GM10266 (cell line): ENCODE measurements at regions not wholly inside any gene's neighbourhood (a gene's known extent, or its start where the extent isn't known, plus 50 kb on each side); places are given as distances from the start of the nearest gene placed in this dataset.

Experiments
- DNase-seq: peaks from one replicate; pipeline ENCODE4 v3.0.0; 2012; ENCODE audit errors: extremely low spot score
- CTCF ChIP-seq: IDR thresholded peaks from 2 replicates; pipeline ENCODE4 v1.5.1; 2012; ENCODE audit warnings: mild to moderate bottlenecking, low read depth; ENCODE audit not compliant: control insufficient read depth, insufficient read depth; ENCODE audit errors: missing control alignments

- TF ChIP-seq CTCF = no peak
- DNase-seq = no peak
Observed at GRCh38 chr1:48115835-48116234, 106.7 kb upstream of the SLC5A9 start.

DNA sequence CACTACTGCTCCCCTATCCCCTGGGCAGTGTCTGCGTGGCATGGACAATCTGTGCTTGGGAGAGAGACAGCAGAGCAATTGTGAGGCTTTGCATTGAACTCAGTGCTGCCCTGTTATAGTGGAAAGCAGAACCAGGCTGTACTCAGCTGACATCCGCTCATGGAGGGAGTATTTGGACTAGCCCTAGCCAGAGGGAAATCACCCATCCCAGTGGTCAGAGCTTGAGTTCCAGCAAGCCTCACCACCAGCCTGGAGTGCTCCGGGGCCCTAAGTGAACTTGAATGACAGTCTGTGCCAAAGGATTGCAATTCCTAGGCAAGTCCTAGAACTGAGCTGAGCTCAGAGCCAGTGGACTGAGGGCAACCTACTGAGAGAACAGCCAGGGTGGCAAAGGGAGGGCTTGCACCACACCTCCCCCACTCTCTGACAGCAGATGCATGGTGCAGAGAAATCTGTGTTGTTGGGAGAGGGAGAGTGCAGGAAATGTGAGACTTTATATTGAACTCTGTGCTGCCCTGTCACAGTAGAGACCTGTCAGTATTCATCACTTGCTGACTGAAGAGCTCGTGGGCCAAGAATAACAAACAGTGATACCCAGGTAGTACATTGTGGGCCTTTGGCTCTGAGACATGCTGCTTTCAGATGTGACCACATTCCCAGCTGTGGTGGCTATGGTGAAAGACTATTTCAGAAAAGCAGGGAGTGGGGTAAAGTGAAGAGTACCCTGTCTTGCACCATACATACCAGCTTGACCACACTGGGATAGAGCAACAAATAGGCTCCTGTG lies 107.7 kb upstream of the SLC5A9 start:
- TF ChIP-seq CTCF = no peak
- no peak for DNase-seq

DNA sequence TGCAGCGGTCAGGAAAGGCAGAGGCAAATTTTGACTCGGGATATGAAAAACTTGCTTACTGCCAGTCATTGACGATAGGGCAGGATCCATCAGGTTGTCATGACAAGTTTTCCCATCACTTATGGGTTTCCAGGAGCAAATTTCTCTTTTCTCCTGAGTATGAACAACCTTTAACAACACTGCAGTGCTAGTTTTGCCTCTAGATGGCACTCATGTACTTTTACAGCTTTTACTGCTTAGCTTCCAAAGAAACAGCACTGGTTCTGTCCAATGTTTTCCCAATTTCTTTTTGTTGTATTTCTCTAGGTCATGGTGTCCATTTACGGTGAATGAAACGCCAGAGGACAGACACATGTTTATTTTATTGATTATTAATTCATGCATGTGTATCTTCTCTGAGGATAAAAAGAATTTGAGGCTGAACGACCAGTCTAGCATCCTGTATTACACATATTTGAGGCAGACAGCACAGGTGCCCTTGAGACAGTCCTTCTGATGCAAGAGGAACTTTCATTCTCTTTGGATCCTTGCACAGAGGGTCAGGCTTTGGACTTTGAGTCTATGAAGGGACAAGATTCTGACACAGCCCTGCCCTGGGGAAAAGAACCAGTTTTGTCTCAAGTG lies 112.3 kb upstream of the TRABD2B start:
- peak; percentile 75 for TF ChIP-seq CTCF
- no peak for DNase-seq

DNA sequence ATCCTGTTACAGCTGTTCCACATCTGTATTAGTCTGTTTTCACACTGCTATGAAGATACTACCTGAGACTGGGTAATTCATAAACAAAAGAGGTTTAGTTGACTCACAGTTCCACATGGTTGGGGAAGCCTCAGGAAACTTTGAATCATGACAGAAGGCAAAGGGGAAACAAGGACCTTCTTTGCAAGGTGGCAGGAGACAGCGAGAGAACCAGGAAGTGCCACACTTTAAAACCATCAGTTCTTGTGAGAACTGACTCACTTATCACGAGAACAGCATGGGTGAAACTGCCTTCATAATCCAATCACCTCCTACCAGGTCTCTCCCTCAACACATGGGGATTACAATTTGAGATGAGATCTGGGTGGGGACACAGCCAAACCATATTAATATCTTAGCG lies 110.3 kb upstream of the TRABD2B start:
- no peak for DNase-seq
- TF ChIP-seq CTCF = no peak

DNA sequence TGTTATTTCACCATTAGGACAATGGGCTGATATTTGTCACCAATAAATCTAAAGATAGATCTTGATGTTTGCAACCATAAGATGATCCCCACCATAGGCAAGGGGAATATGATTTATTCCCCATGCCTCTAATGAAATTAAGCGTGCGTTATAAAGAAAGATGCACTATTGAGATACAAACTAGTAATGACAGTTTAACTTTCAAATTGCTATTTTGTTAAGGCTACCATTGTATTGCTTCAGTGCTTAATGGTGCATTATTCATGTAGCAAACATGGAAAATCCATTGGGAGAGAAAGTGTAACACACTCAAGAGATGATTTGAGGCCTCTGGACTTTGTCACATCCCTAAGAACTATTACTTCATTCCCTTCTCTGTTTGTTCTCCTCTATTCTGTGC lies 108.9 kb upstream of the TRABD2B start:
- no peak for DNase-seq
- no peak for TF ChIP-seq CTCF

DNA sequence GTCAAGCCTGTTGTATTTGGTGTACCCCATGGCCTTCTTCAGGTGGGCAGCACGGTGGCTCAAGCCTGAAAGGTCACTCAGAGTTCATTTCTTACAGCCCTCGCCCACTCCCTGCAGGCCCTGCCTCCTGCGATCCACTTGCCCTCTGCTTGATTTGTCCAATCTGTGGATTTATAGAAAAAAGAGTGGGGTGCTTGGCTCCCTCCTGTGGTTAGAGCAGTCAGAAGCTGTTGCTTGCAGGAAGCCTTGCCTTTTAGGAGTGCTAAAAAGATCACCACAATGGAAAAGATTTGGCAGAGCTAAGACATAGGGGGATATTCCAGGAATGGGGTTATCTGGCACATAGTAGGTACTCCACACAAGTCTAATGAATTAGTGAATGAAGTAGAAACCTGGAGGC lies 108.0 kb upstream of the TRABD2B start:
- no peak for DNase-seq
- no peak for TF ChIP-seq CTCF

DNA sequence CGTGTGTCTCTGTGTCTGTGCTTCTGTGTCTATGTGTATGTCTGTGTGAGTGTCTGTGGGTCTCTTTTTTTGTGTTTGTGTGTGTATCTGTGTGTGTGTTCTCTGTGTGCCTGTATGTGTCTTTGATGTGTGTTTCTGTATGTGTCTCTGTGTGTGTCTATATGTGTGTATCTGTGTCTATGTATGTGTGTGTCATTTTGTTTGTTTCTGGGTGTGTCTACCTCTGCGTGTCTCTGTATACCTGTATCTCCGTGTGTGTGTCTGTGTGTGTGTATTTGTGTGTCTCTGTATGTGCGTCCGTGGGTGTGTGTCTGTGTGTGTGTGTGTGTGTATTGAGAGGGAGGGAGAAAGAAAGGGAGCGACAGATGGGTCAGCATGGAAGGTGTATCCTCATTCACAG lies 106.3 kb upstream of the TRABD2B start:
- DNase-seq = no peak
- no peak for TF ChIP-seq CTCF
